ENCODE measurements at regions not wholly inside any gene's neighbourhood (a gene's known extent, or its start where the extent isn't known, plus 50 kb on each side); places are given as distances from the start of the nearest gene placed in this dataset.
A peak's percentile ranks its signal among the peaks of the same experiment; 100 is the strongest.

- Histone ChIP-seq H3K36me3 (ENCODE audit: control insufficient read depth in 2 of 2, extremely low read depth in 1 of 2, insufficient read depth in 2 of 2, low read length in 2 of 2) (peaks cover 0 to 7% of the 10 kb centered on the region in 2 experiments), H3K27me3 (ENCODE audit: control insufficient read depth in 2 of 2, insufficient read depth in 2 of 2, low read length in 2 of 2) (no peaks in the 10 kb centered on the region), H3K9me1 (replicated peaks; ENCODE audit: control insufficient read depth, extremely low read depth, insufficient read depth, low read length) (no peaks in the 10 kb centered on the region), H3K27ac (ENCODE audit: insufficient read depth, low read depth, low read length) (peak overlapping the region; percentile 92), H3K4me2 (ENCODE audit: insufficient read depth, low read length) (peak overlapping the region; percentile 87), H3K9me3 (replicated peaks; ENCODE audit: control insufficient read depth, insufficient read depth, low read length) (no peaks in the 10 kb centered on the region), H3K79me2 (ENCODE audit: control insufficient read depth, insufficient read depth, low read length) (no peaks in the 10 kb centered on the region), H2AFZ (ENCODE audit: low read depth, low read length) (no peak overlapping the region), H3K4me3 (replicated peaks in 1 of 3; ENCODE audit: insufficient read depth in 1 of 3, low read depth in 1 of 3, low read length in 3 of 3) (peak overlapping the region in 2 of 3 experiments; percentile 17 to 49), H3K9ac (replicated peaks; ENCODE audit: extremely low read depth, insufficient read depth, low read length) (peak overlapping the region; percentile 83), H4K20me1 (replicated peaks; ENCODE audit: control insufficient read depth, extremely low read depth, insufficient read depth, low read length) (no peaks in the 10 kb centered on the region), H3K4me1 (ENCODE audit: control insufficient read depth, extremely low read depth, insufficient read depth, low read length) (peaks cover 46% of the 10 kb centered on the region)
- ChIA-PET POLR2A (interaction anchor here (0.8 to 1.0 kb wide), 2 partner anchors 51 to 761 kb away, joined by 3 to 4 read pairs; no protein-coding TSS in a partner anchor), CTCF (interaction anchor here (1.0 to 1.3 kb wide), 2 partner anchors 9 to 50 kb away, joined by 3 to 6 read pairs; no protein-coding TSS in a partner anchor)
- DNase-seq (ENCODE audit: low read depth, low spot score) (peak; percentile 98), FAIRE-seq (peak; percentile 78)
- TF ChIP-seq JUN (IDR thresholded peaks at IDR 0.05; ENCODE audit: borderline replicate concordance, insufficient read depth, insufficient read length, low read depth): peak; percentile 46
- TF ChIP-seq GATA2 (IDR thresholded peaks at IDR 0.05; ENCODE audit: insufficient read depth, insufficient read length, low read depth, low read length): peak; percentile 73
- TF ChIP-seq MYC (IDR thresholded peaks at IDR 0.05; ENCODE audit: low read depth, low read length): no peak
- TF ChIP-seq MAX (IDR thresholded peaks at IDR 0.05; ENCODE audit: insufficient read depth, insufficient read length): peak; percentile 60
- peak; percentile 49 for TF ChIP-seq FOS (IDR thresholded peaks at IDR 0.05; ENCODE audit: borderline replicate concordance, insufficient read depth, low read length)
- TF ChIP-seq POLR2AphosphoS5 (IDR thresholded peaks at IDR 0.05; ENCODE audit: insufficient read depth, low read depth, low read length): peak; percentile 84
- peak; percentile 60 for TF ChIP-seq POLR2A (IDR thresholded peaks at IDR 0.05; ENCODE audit: low read depth, low read length)
- TF ChIP-seq EZH2 (IDR thresholded peaks at IDR 0.05; ENCODE audit: borderline replicate concordance, low read depth, low read length, severe bottlenecking): no peak
- TF ChIP-seq CTCF (IDR thresholded peaks at IDR 0.05; ENCODE audit: extremely low read depth in 1 of 2, insufficient read depth in 1 of 2, low read depth in 1 of 2, low read length in 2 of 2): no peak
- BruUV-seq (replicated peaks): no TSS peak
- dilution Hi-C loops (cut with MboI; ENCODE audit: extremely low pct_ligation_motif_present, low sequenced_read_pairs) (no loop called here), intact Hi-C loops (cut with micrococcal nuclease) (loop anchor here (1.0 to 5.0 kb wide), 16 partner anchors 211 to 1947 kb away; no protein-coding TSS in a partner anchor)
These were observed 96.8 kb downstream of the ZNF608 start for GRCh38 chr5:124649491-124650146.

Data from endothelial cell of umbilical vein (primary cell).